ENCODE measurements at regions not wholly inside any gene's neighbourhood (a gene's known extent, or its start where the extent isn't known, plus 50 kb on each side); places are given as distances from the start of the nearest gene placed in this dataset.

GRCh38 chrX:40201329-40201885 lies 103.6 kb upstream of the BCOR start:
- ChIA-PET POLR2A (no interaction called here), CTCF (no interaction called here)
- Histone ChIP-seq H3K9me1 (replicated peaks; ENCODE audit: control insufficient read depth, extremely low read depth, insufficient read depth, low read length) (no peaks in the 10 kb centered on the region), H3K27ac (ENCODE audit: insufficient read depth, low read depth, low read length) (no peak overlapping the region), H3K4me3 (replicated peaks in 1 of 3; ENCODE audit: insufficient read depth in 1 of 3, low read depth in 1 of 3, low read length in 3 of 3) (no peak overlapping the region), H3K4me1 (ENCODE audit: control insufficient read depth, extremely low read depth, insufficient read depth, low read length) (no peaks in the 10 kb centered on the region), H4K20me1 (replicated peaks; ENCODE audit: control insufficient read depth, extremely low read depth, insufficient read depth, low read length) (no peaks in the 10 kb centered on the region), H3K9ac (replicated peaks; ENCODE audit: extremely low read depth, insufficient read depth, low read length) (no peak overlapping the region), H3K4me2 (ENCODE audit: insufficient read depth, low read length) (no peak overlapping the region), H3K27me3 (ENCODE audit: control insufficient read depth in 2 of 2, insufficient read depth in 2 of 2, low read length in 2 of 2) (no peaks in the 10 kb centered on the region), H3K79me2 (ENCODE audit: control insufficient read depth, insufficient read depth, low read length) (no peaks in the 10 kb centered on the region), H3K9me3 (replicated peaks; ENCODE audit: control insufficient read depth, insufficient read depth, low read length) (no peaks in the 10 kb centered on the region), H3K36me3 (ENCODE audit: control insufficient read depth in 2 of 2, extremely low read depth in 1 of 2, insufficient read depth in 2 of 2, low read length in 2 of 2) (no peaks in the 10 kb centered on the region), H2AFZ (ENCODE audit: low read depth, low read length) (no peak overlapping the region)
- DNase-seq (ENCODE audit: low read depth, low spot score) (no peak), FAIRE-seq (no peak)
- no TSS peak for BruUV-seq (replicated peaks)
- dilution Hi-C loops (cut with MboI; ENCODE audit: extremely low pct_ligation_motif_present, low sequenced_read_pairs) (no loop called here), intact Hi-C loops (cut with micrococcal nuclease) (no loop called here)
- TF ChIP-seq JUN (IDR thresholded peaks at IDR 0.05; ENCODE audit: borderline replicate concordance, insufficient read depth, insufficient read length, low read depth) (no peak), POLR2A (IDR thresholded peaks at IDR 0.05; ENCODE audit: low read depth, low read length) (no peak), POLR2AphosphoS5 (IDR thresholded peaks at IDR 0.05; ENCODE audit: insufficient read depth, low read depth, low read length) (no peak), EZH2 (IDR thresholded peaks at IDR 0.05; ENCODE audit: borderline replicate concordance, low read depth, low read length, severe bottlenecking) (no peak), GATA2 (IDR thresholded peaks at IDR 0.05; ENCODE audit: insufficient read depth, insufficient read length, low read depth, low read length) (no peak)

GRCh38 chrX:40199704-40200103 lies 101.9 kb upstream of the BCOR start:
- no peaks in the 10 kb centered on the region for H3K4me1 ChIP-seq (ENCODE audit: control insufficient read depth, extremely low read depth, insufficient read depth, low read length)
- H3K4me3 ChIP-seq (replicated peaks in 1 of 3; ENCODE audit: insufficient read depth in 1 of 3, low read depth in 1 of 3, low read length in 3 of 3): no peak overlapping the region
- TF ChIP-seq POLR2AphosphoS5 (IDR thresholded peaks at IDR 0.05; ENCODE audit: insufficient read depth, low read depth, low read length) (no peak), FOS (IDR thresholded peaks at IDR 0.05; ENCODE audit: borderline replicate concordance, insufficient read depth, low read length) (no peak), GATA2 (IDR thresholded peaks at IDR 0.05; ENCODE audit: insufficient read depth, insufficient read length, low read depth, low read length) (no peak), CTCF (IDR thresholded peaks at IDR 0.05; ENCODE audit: extremely low read depth in 1 of 2, insufficient read depth in 1 of 2, low read depth in 1 of 2, low read length in 2 of 2) (no peak), JUN (IDR thresholded peaks at IDR 0.05; ENCODE audit: borderline replicate concordance, insufficient read depth, insufficient read length, low read depth) (no peak), MYC (IDR thresholded peaks at IDR 0.05; ENCODE audit: low read depth, low read length) (no peak), POLR2A (IDR thresholded peaks at IDR 0.05; ENCODE audit: low read depth, low read length) (no peak), MAX (IDR thresholded peaks at IDR 0.05; ENCODE audit: insufficient read depth, insufficient read length) (no peak), EZH2 (IDR thresholded peaks at IDR 0.05; ENCODE audit: borderline replicate concordance, low read depth, low read length, severe bottlenecking) (no peak)
- H4K20me1 ChIP-seq (replicated peaks; ENCODE audit: control insufficient read depth, extremely low read depth, insufficient read depth, low read length): no peaks in the 10 kb centered on the region
- H3K79me2 ChIP-seq (ENCODE audit: control insufficient read depth, insufficient read depth, low read length): no peaks in the 10 kb centered on the region
- intact Hi-C loops (cut with micrococcal nuclease): no loop called here
- no peak for DNase-seq (ENCODE audit: low read depth, low spot score)
- H3K9me3 ChIP-seq (replicated peaks; ENCODE audit: control insufficient read depth, insufficient read depth, low read length): no peaks in the 10 kb centered on the region
- BruUV-seq (replicated peaks): no TSS peak
- no peak overlapping the region for H3K9ac ChIP-seq (replicated peaks; ENCODE audit: extremely low read depth, insufficient read depth, low read length)
- H3K4me2 ChIP-seq (ENCODE audit: insufficient read depth, low read length): no peak overlapping the region
- no peaks in the 10 kb centered on the region for H3K36me3 ChIP-seq (ENCODE audit: control insufficient read depth in 2 of 2, extremely low read depth in 1 of 2, insufficient read depth in 2 of 2, low read length in 2 of 2)
- H3K27ac ChIP-seq (ENCODE audit: insufficient read depth, low read depth, low read length): no peak overlapping the region
- no peak for FAIRE-seq
- H2AFZ ChIP-seq (ENCODE audit: low read depth, low read length): no peak overlapping the region
- no peaks in the 10 kb centered on the region for H3K27me3 ChIP-seq (ENCODE audit: control insufficient read depth in 2 of 2, insufficient read depth in 2 of 2, low read length in 2 of 2)
- H3K9me1 ChIP-seq (replicated peaks; ENCODE audit: control insufficient read depth, extremely low read depth, insufficient read depth, low read length): no peaks in the 10 kb centered on the region
- ChIA-PET CTCF (no interaction called here), POLR2A (no interaction called here)
- dilution Hi-C loops (cut with MboI; ENCODE audit: extremely low pct_ligation_motif_present, low sequenced_read_pairs): no loop called here

Data from endothelial cell of umbilical vein (primary cell).